ENCODE measurements at regions not wholly inside any gene's neighbourhood (a gene's known extent, or its start where the extent isn't known, plus 50 kb on each side); places are given as distances from the start of the nearest gene placed in this dataset.
"Not testable (repeated sequence)": the region's sequence is repeated elsewhere in the genome, so short reads cannot be mapped to it uniquely, and the experiment has no call there.

GRCh38 chr3:75607996-75608395 lies 56.1 kb upstream of the FRG2C start:
- H3K27ac ChIP-seq (ENCODE audit: low read length); H3K4me3 ChIP-seq (ENCODE audit: low read length); ATAC-seq; H3K9me3 ChIP-seq (ENCODE audit: control insufficient read depth, low read length); H3K27me3 ChIP-seq (ENCODE audit: control insufficient read depth, insufficient read depth); intact Hi-C loops (cut with DNase I); DNase-seq; H3K4me1 ChIP-seq (ENCODE audit: control insufficient read depth, insufficient read depth, low read length): not testable (repeated sequence)
- WGBS: 84% methylated on average over 9 of the region's 9 CpGs

DNA sequence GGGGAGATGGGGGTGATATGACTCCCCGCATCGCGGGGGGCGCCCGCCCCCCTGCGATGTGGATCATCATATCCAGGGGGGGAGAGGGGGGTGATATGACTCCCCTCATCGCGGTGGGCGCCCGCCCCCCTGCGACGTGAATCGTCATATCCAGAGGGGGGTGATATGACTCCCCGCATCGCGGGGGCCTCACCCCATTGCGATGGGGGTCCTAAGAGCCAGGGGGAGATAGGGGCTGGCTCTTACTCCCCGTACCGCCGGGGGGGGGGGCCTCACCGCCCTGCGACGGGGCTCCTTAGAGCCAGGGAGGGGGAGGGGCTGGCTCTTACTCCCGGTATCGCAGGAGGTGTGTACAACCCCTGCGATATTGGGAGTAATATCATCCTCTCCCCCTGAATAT lies 54.5 kb upstream of the FRG2C start:
- H3K27me3 ChIP-seq (ENCODE audit: control insufficient read depth, insufficient read depth); H3K27ac ChIP-seq (ENCODE audit: low read length); H3K4me3 ChIP-seq (ENCODE audit: low read length); intact Hi-C loops (cut with DNase I); DNase-seq; H3K4me1 ChIP-seq (ENCODE audit: control insufficient read depth, insufficient read depth, low read length); H3K9me3 ChIP-seq (ENCODE audit: control insufficient read depth, low read length); ATAC-seq: not testable (repeated sequence)
- 22% methylated on average over 26 of the region's 26 CpGs for WGBS

DNA sequence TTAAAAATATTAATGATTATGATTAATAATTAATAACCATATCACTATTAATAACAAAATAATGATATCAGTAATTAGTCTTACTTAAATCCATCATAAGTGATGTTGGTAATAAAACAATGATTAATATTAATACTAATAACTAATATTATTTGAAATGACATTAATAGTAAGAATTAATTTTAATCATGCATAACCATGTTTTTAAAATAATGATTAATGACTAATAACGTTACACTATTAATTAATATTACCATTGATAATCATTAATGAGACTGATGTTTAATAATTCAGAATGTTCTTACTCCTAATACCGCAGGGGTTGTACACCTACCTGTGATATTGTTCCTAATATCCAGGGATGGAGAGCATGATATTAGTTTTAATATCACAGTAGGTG lies 53.4 kb upstream of the FRG2C start:
- DNase-seq: no peak
- ATAC-seq: no peak
- H3K4me1 ChIP-seq (ENCODE audit: control insufficient read depth, insufficient read depth, low read length): no peaks in the 10 kb centered on the region
- H3K27me3 ChIP-seq (ENCODE audit: control insufficient read depth, insufficient read depth): no peaks in the 10 kb centered on the region
- intact Hi-C loops (cut with DNase I): no loop called here
- no peak overlapping the region for H3K4me3 ChIP-seq (ENCODE audit: low read length)
- no peak overlapping the region for H3K27ac ChIP-seq (ENCODE audit: low read length)
- WGBS: 84% methylated on average over 2 of the region's 2 CpGs
- no peaks in the 10 kb centered on the region for H3K9me3 ChIP-seq (ENCODE audit: control insufficient read depth, low read length)

GRCh38 chr3:75611724-75612460 lies 52.2 kb upstream of the FRG2C start:
- ATAC-seq; H3K27me3 ChIP-seq (ENCODE audit: control insufficient read depth, insufficient read depth); DNase-seq; H3K4me3 ChIP-seq (ENCODE audit: low read length); H3K9me3 ChIP-seq (ENCODE audit: control insufficient read depth, low read length); H3K27ac ChIP-seq (ENCODE audit: low read length); H3K4me1 ChIP-seq (ENCODE audit: control insufficient read depth, insufficient read depth, low read length); intact Hi-C loops (cut with DNase I): not testable (repeated sequence)
- WGBS: 51% methylated on average over 25 of the region's 25 CpGs

Small RNAs in the stretch of these regions (microRNA-seq; reads per million reads assigned to microRNA genes)
- 0 reads per million in 2 donors for gene MIR4444-2
